H9 (cell line): ENCODE measurements at regions not wholly inside any gene's neighbourhood (a gene's known extent, or its start where the extent isn't known, plus 50 kb on each side); places are given as distances from the start of the nearest gene placed in this dataset.

ENCODE experiments used
- DNase-seq: peaks from one replicate; pipeline ENCODE4 v3.0.0-alpha.2; 2017
- H2AFZ ChIP-seq: one replicate; pipeline ENCODE4 v1.6.1; 2013; ENCODE audit warnings: mild to moderate bottlenecking, low read length, control low read depth, moderate library complexity
- H2AK5ac ChIP-seq: 2 replicates; pipeline ENCODE4 v1.6.1; 2013; ENCODE audit warnings: low read length, control low read depth, mixed read lengths; ENCODE audit not compliant: insufficient read length
- H2BK120ac ChIP-seq: one replicate; pipeline ENCODE4 v1.6.1; 2013; ENCODE audit warnings: low read depth, mild to moderate bottlenecking, low read length, control low read depth, inconsistent platforms; ENCODE audit not compliant: poor library complexity, severe bottlenecking
- H2BK12ac ChIP-seq: 2 replicates; pipeline ENCODE4 v1.6.1; 2013; ENCODE audit warnings: low read length, control low read depth, mixed read lengths, low read depth; ENCODE audit not compliant: insufficient read length
- H2BK15ac ChIP-seq: 2 replicates; pipeline ENCODE4 v1.6.1; 2013; ENCODE audit warnings: low read depth, low read length, control low read depth
- H2BK20ac ChIP-seq: one replicate; pipeline ENCODE4 v1.6.1; 2013; ENCODE audit warnings: low read depth, mild to moderate bottlenecking, low read length, control low read depth, inconsistent platforms; ENCODE audit not compliant: poor library complexity, severe bottlenecking
- H2BK5ac ChIP-seq: 2 replicates; pipeline ENCODE4 v1.6.1; 2013; ENCODE audit warnings: low read length, control low read depth, mixed read lengths; ENCODE audit not compliant: insufficient read length
- H3K14ac ChIP-seq: 2 replicates; pipeline ENCODE4 v1.6.1; 2013; ENCODE audit warnings: low read length, control low read depth; ENCODE audit not compliant: insufficient read depth
- H3K18ac ChIP-seq: 2 replicates; pipeline ENCODE4 v1.6.1; 2013; ENCODE audit warnings: low read depth, mild to moderate bottlenecking, mixed read lengths, low read length, control low read depth; ENCODE audit not compliant: insufficient read length
- H3K23ac ChIP-seq: 2 replicates; pipeline ENCODE4 v1.6.1; 2013; ENCODE audit warnings: low read length, control low read depth, mixed read lengths, low read depth; ENCODE audit not compliant: insufficient read length
- H3K23me2 ChIP-seq: 2 replicates; pipeline ENCODE4 v1.6.1; 2013; ENCODE audit warnings: low read depth, mild to moderate bottlenecking, mixed read lengths, low read length, control low read depth; ENCODE audit not compliant: insufficient read length, poor library complexity, severe bottlenecking
- H3K27ac ChIP-seq: 2 replicates; pipeline ENCODE4 v1.5.1; 2013; ENCODE audit warnings: low read length, control low read depth, mixed read lengths, low read depth; ENCODE audit not compliant: insufficient read length
- H3K27me3 ChIP-seq: 2 replicates; pipeline ENCODE4 v1.6.1; 2013; ENCODE audit warnings: low read length, control low read depth, inconsistent platforms; ENCODE audit not compliant: insufficient read depth
- H3K4ac ChIP-seq: 2 replicates; pipeline ENCODE4 v1.6.1; 2013; ENCODE audit warnings: low read depth, mild to moderate bottlenecking, control low read depth, inconsistent platforms, low read length, moderate library complexity
- H3K4me1 ChIP-seq: 2 replicates; pipeline ENCODE4 v1.6.1; 2013; ENCODE audit warnings: low read length, control low read depth, inconsistent platforms; ENCODE audit not compliant: insufficient read depth
- H3K4me2 ChIP-seq: 2 replicates; pipeline ENCODE4 v1.6.1; 2013; ENCODE audit warnings: low read length, control low read depth, mixed read lengths; ENCODE audit not compliant: insufficient read length, insufficient read depth
- H3K56ac ChIP-seq: 2 replicates; pipeline ENCODE4 v1.6.1; 2013; ENCODE audit warnings: low read depth, mild to moderate bottlenecking, mixed read lengths, low read length, control low read depth; ENCODE audit not compliant: insufficient read length
- H3K79me1 ChIP-seq: 2 replicates; pipeline ENCODE4 v1.6.1; 2013; ENCODE audit warnings: low read depth, mild to moderate bottlenecking, moderate library complexity, low read length, control low read depth, inconsistent platforms; ENCODE audit not compliant: insufficient read depth, poor library complexity, severe bottlenecking
- H3K79me2 ChIP-seq: 2 replicates; pipeline ENCODE4 v1.6.1; 2013; ENCODE audit warnings: low read length, control low read depth, inconsistent platforms; ENCODE audit not compliant: insufficient read depth
- H3K9ac ChIP-seq: 2 replicates; pipeline ENCODE4 v1.6.1; 2013; ENCODE audit warnings: low read length, control low read depth, mixed read lengths; ENCODE audit not compliant: insufficient read length; ENCODE audit errors: extremely low read depth
- H3K9me3 ChIP-seq: one replicate; pipeline ENCODE4 v1.6.1; 2013; ENCODE audit warnings: low read depth, low read length, inconsistent platforms; ENCODE audit not compliant: control insufficient read depth
- H3T11ph ChIP-seq: one replicate; pipeline ENCODE4 v1.6.1; 2013; ENCODE audit warnings: mild to moderate bottlenecking, low read length, control low read depth, inconsistent platforms
- H4K20me1 ChIP-seq: one replicate; pipeline ENCODE4 v1.6.1; 2013; ENCODE audit not compliant: control insufficient read depth, insufficient read length, insufficient read depth
- H4K5ac ChIP-seq: 2 replicates; pipeline ENCODE4 v1.6.1; 2013; ENCODE audit warnings: low read depth, mild to moderate bottlenecking, mixed read lengths, low read length, control low read depth; ENCODE audit not compliant: insufficient read length
- H4K8ac ChIP-seq: replicated peaks from 2 replicates; pipeline ENCODE4 v1.6.1; 2013; ENCODE audit warnings: low read length, control low read depth, mixed read lengths, low read depth; ENCODE audit not compliant: insufficient read length
- H4K91ac ChIP-seq: 2 replicates; pipeline ENCODE4 v1.6.1; 2013; ENCODE audit warnings: low read depth, mild to moderate bottlenecking, moderate library complexity, mixed read lengths, low read length, control low read depth; ENCODE audit not compliant: insufficient read length
- H3K27ac Mint-ChIP-seq, 3 experiments: 2 replicates in 2 of 3; 3 replicates in 1 of 3; pipeline ENCODE4 v1.8.0; 2020 to 2021; ENCODE audit warnings: mixed read lengths in 3 of 3, mild to moderate bottlenecking in 1 of 3, moderate library complexity in 1 of 3
- H3K27me3 Mint-ChIP-seq: 2 replicates; pipeline ENCODE4 v1.8.0; 2021; ENCODE audit warnings: low read depth, mild to moderate bottlenecking, moderate library complexity, mixed read lengths
- H3K36me3 Mint-ChIP-seq, 3 experiments: 2 replicates in 2 of 3; 3 replicates in 1 of 3; pipeline ENCODE4 v1.8.0; 2020 to 2021; ENCODE audit warnings: low read depth in 3 of 3, mixed read lengths in 3 of 3; ENCODE audit not compliant: insufficient read depth in 1 of 3
- H3K4me1 Mint-ChIP-seq, 2 experiments: 2 replicates each; pipeline ENCODE4 v1.8.0; 2020; ENCODE audit warnings: mixed read lengths in 2 of 2
- H3K4me3 Mint-ChIP-seq, 2 experiments: 2 replicates in 1 of 2; 3 replicates in 1 of 2; pipeline ENCODE4 v1.8.0; 2020 to 2021; ENCODE audit warnings: mild to moderate bottlenecking in 2 of 2, mixed read lengths in 2 of 2, moderate library complexity in 1 of 2
- H3K9me3 Mint-ChIP-seq, 2 experiments: 2 replicates in 1 of 2; 3 replicates in 1 of 2; pipeline ENCODE4 v1.8.0; 2020; ENCODE audit warnings: mild to moderate bottlenecking in 2 of 2, mixed read lengths in 2 of 2, moderate library complexity in 1 of 2
- CTCF ChIP-seq: fragments of 200-600 bp; sonication (generic); conservative IDR thresholded peaks from 3 replicates; pipeline ENCODE4 v1.8.0; 2021; ENCODE audit warnings: antibody characterized with exemption, mild to moderate bottlenecking
- WGBS: extraction: QIAGEN DNeasy Blood & Tissue Kit; methylation state at CpG from one replicate; pipeline ENCODE4 v1.1.7; 2013; ENCODE audit warnings: missing lambda C conversion rate, low lambda C conversion rate, mixed read lengths; ENCODE audit not compliant: insufficient read length; ENCODE audit errors: extremely low coverage; 5-methylcytosine and 5-hydroxymethylcytosine counted together

GRCh38 chr12:33245434-33245833 lies 194.2 kb downstream of the SYT10 start:
- Histone ChIP-seq H2AFZ (no peak overlapping the region), H3K56ac (no peak overlapping the region), H3K4me2 (no peak overlapping the region), H2BK15ac (no peak overlapping the region), H3K23ac (no peak overlapping the region), H2AK5ac (no peak overlapping the region), H3T11ph (no peak overlapping the region), H4K91ac (no peak overlapping the region), H3K79me1 (no peaks in the 10 kb centered on the region), H3K14ac (no peak overlapping the region), H2BK20ac (no peak overlapping the region), H4K5ac (no peak overlapping the region), H3K4me1 (no peaks in the 10 kb centered on the region), H2BK12ac (no peak overlapping the region), H3K9me3 (no peaks in the 10 kb centered on the region), H3K18ac (no peak overlapping the region), H4K8ac (no peak overlapping the region), H3K27me3 (no peaks in the 10 kb centered on the region), H2BK120ac (no peak overlapping the region), H3K9ac (no peak overlapping the region), H2BK5ac (no peak overlapping the region), H3K4ac (no peak overlapping the region), H4K20me1 (no peaks in the 10 kb centered on the region), H3K27ac (no peak overlapping the region), H3K23me2 (no peaks in the 10 kb centered on the region), H3K79me2 (no peaks in the 10 kb centered on the region)
- no peak overlapping the region for H3K27ac Mint-ChIP-seq
- H3K4me1 Mint-ChIP-seq = 0 out of 4 replicates have a peak, but pooled peaks cover 0 to 8% of the 10 kb centered on the region in 2 experiments
- no peak overlapping the region for H3K4me3 Mint-ChIP-seq
- TF ChIP-seq CTCF = no peak
- no CpG with 5 or more reads among the region's 4 CpGs for WGBS
- peaks cover 0 to 6% (median 4%) of the 10 kb centered on the region in 3 experiments; a peak in 3 of 7 replicates for H3K36me3 Mint-ChIP-seq
- H3K9me3 Mint-ChIP-seq = peaks cover 18 to 20% of the 10 kb centered on the region in 2 experiments; a peak in 4 of 5 replicates
- H3K27me3 Mint-ChIP-seq = no peaks in the 10 kb centered on the region
- no peak for DNase-seq
